H7 (cell line): ENCODE measurements at regions not wholly inside any gene's neighbourhood (a gene's known extent, or its start where the extent isn't known, plus 50 kb on each side); places are given as distances from the start of the nearest gene placed in this dataset.

Experiments
- DNase-seq: peaks from one replicate; pipeline ENCODE4 v3.0.0; 2012
- H3K27me3 ChIP-seq: 2 replicates; pipeline ENCODE4 v1.6.0; 2011; ENCODE audit warnings: mild to moderate bottlenecking, low read length; ENCODE audit not compliant: control insufficient read depth, insufficient read depth
- H3K36me3 ChIP-seq: replicated peaks from 2 replicates; pipeline ENCODE4 v1.5.1; 2011; ENCODE audit warnings: low read length; ENCODE audit not compliant: control insufficient read depth, insufficient read depth
- H3K4me3 ChIP-seq: 2 replicates; pipeline ENCODE4 v1.5.1; 2011; ENCODE audit warnings: low read depth, mild to moderate bottlenecking, control low read depth, low read length, moderate library complexity; ENCODE audit not compliant: insufficient read depth

DNA sequence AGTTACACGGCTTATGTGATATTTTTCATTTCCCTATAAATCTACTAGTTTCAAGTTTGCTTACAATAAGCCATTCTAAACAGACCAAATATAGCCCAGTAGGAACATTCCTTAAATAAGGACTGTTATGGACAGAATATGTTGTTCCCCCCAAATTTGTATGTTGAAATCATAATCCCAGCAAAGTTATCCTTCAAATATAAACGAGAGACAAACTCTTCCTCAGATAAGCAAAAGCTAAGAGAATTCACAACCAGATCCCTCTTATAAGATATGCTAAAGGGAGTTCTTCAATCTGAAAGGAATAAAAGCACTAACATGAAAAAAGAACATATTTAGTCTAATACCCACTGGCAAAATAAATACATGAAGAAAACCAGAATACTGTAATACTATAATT lies 795.5 kb upstream of the GJE1 start:
- Histone ChIP-seq H3K36me3 (no peaks in the 10 kb centered on the region), H3K4me3 (no peak overlapping the region), H3K27me3 (no peaks in the 10 kb centered on the region)
- no peak for DNase-seq

DNA sequence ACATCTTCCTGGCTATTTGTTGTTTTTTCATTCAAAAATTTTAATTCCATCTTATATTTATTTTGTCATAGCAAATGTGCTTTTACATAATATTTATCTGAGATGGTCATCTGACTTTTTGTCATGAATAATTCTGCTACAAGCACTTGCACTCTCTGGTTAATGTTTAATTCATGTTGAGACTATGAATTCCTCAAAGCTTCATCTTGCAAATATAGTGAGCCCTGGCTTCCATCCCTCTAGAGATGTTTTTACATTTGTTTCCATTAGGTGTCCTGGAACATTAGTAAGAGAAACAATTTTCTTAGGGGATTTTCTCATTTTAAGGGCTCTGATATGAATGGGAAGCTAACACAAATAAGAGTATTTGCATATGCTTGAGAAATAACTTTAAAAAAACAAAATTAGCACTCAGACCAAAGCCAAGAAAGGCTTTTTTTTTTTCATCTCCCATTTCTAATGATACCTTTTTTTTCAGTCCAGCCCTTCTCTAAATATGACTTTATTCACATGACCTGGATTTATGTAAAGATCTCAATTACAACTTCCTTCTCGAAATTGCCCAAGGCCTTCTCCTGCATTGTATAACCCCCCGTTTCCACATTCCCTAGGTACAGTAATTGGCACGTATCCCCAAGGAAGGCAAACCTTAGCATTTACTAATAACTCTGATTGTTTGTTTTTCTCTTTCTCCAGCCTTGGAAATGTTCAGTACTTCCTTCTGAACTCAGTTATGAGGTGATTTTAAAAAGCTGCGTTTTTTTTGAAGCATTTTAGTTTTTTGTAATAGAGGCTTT lies 797.0 kb upstream of the GJE1 start:
- no peak overlapping the region for H3K4me3 ChIP-seq
- H3K27me3 ChIP-seq: no peaks in the 10 kb centered on the region
- no peak for DNase-seq
- H3K36me3 ChIP-seq: no peaks in the 10 kb centered on the region

DNA sequence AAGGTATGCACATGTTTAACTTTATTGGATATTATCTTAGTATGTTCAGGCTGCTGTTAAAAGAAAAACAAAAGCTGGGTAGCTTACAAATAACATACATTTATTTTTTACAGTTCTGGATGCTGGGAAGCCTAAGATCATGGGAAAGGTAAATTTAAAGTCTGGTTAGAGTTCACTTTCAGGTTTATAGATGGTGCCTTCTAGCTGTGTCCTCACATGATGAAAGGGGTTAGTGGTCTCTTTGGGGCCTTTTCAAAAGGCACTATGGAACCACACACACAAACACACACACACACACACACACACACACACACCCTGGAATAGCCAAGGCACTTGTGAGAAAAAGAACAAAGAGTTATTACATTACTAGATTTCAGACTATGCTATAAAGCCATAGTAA lies 805.8 kb upstream of the GJE1 start:
- no peak overlapping the region for H3K4me3 ChIP-seq
- H3K27me3 ChIP-seq: no peaks in the 10 kb centered on the region
- no peak for DNase-seq
- H3K36me3 ChIP-seq: no peaks in the 10 kb centered on the region

DNA sequence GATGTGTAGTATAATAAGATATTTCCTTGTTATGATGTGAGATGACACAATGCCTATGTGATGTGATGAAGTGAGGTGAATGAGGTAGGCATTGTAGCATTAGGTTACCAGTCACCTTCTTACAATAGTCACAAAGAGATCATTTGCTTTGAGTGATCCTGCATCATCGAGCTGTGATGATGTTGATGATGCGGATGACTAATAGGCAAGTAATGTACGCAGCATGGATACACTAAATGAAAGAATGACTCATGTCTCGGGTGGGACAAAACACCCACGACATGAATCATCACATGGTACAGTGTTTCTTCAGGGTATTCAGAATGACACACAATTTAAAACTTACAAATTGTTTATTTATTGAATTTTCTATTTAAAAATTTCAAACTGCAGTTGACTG lies 806.3 kb upstream of the GJE1 start:
- no peaks in the 10 kb centered on the region for H3K36me3 ChIP-seq
- no peak for DNase-seq
- no peak overlapping the region for H3K4me3 ChIP-seq
- no peaks in the 10 kb centered on the region for H3K27me3 ChIP-seq

DNA sequence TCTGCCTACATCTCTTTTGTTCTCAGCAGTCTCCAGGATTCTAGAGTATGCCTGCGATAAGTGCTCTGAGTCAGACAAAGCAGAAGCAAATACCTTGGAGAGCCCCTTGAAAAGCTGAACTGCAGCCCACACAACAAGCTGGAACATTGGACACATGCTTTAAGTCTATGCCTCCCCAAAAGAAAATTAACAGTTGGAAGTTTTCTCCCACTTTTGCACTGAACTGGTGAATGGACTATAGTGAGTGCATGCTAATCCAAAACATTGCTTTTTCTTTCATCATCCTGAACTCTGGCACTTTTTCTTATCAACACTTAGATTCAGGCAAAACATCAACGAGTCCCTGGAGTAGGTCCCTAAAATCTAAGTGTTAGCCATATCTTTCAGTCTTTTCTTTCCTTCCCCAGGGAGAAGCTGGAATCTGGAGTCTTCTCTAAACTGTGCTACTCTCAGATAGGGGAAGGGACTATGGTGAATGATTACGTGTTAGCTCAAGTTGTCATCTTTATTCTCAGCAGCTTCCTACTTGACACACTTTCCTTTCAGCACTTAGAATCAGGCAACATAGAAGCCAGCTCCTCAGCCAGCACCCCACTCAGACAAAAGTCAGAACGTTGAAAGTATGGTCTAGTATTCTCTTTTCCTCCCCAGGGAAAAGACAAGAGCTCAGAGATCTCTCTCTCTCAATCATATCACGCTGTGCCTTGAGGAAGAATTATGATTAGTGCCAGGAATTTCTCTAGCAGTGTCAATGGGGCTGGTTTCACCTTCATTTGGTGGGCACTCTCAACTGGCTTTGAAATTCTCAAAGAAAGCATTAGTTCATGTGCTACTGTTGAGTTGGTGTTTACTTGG lies 811.0 kb upstream of the GJE1 start:
- no peaks in the 10 kb centered on the region for H3K27me3 ChIP-seq
- H3K36me3 ChIP-seq: no peaks in the 10 kb centered on the region
- no peak for DNase-seq
- H3K4me3 ChIP-seq: no peak overlapping the region

DNA sequence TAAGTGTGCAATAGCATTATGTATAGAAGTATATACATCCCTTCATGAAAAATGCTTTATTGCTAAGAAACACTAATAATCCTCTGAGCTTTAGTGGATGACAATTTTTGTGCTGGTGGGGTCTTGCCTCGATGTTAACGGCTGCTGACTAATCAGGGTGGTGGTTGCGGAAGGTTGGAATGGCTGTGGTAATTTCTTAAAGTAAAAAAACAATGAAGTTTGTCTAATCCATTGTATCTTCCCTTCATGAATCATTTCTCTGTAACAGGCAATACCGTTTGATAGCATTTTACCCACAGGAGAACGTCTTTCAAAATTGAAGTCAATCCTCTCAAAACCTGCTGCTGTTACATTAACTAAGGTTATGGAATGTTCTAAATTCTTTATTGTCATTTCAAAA lies 816.5 kb upstream of the GJE1 start:
- DNase-seq: no peak

DNA sequence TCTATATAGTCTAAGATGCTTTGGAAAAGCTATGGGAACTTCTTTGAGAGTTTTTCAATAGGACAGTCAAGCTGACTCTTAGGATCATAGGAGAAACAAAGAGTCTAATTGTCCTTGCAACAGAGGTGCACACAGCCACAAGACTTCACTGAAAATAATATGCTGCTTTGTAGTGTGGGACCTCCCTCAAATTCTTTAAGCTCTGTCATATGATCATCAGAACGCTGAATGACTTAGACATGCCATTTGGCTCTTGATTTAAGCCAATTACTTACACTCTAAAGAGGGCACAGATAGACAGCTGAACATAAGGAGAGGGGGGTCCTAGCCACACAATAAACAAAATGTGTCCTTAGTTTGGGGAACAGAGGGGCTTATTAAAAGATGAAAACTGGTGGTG lies 818.7 kb upstream of the GJE1 start:
- Histone ChIP-seq H3K4me3 (no peak overlapping the region), H3K36me3 (no peaks in the 10 kb centered on the region), H3K27me3 (no peaks in the 10 kb centered on the region)
- DNase-seq: no peak

More for the DNA sequence above, 816.5 kb upstream of the GJE1 start:
- Histone ChIP-seq H3K4me3 (no peak overlapping the region), H3K36me3 (no peaks in the 10 kb centered on the region), H3K27me3 (no peaks in the 10 kb centered on the region)

DNA sequence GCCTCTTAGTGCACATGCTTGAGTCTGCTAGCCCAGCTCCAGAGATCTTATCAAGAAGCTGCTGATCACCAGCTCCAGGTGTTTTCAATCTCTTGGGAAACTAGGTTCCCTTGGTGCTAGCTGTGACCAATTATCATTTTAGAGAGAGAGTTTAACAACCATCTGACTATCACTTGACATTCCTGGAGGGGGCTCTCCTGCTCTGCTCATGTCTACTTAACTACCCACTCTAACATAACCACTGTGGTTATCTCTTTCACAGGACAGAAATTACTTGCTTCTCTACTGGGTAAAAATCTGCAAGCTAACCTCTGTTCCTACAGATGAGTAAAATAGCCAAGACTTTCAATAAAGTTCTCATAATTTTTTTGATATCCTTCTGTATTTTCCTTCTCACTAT lies 823.4 kb upstream of the GJE1 start:
- Histone ChIP-seq H3K36me3 (no peaks in the 10 kb centered on the region), H3K4me3 (no peak overlapping the region), H3K27me3 (no peaks in the 10 kb centered on the region)
- no peak for DNase-seq

DNA sequence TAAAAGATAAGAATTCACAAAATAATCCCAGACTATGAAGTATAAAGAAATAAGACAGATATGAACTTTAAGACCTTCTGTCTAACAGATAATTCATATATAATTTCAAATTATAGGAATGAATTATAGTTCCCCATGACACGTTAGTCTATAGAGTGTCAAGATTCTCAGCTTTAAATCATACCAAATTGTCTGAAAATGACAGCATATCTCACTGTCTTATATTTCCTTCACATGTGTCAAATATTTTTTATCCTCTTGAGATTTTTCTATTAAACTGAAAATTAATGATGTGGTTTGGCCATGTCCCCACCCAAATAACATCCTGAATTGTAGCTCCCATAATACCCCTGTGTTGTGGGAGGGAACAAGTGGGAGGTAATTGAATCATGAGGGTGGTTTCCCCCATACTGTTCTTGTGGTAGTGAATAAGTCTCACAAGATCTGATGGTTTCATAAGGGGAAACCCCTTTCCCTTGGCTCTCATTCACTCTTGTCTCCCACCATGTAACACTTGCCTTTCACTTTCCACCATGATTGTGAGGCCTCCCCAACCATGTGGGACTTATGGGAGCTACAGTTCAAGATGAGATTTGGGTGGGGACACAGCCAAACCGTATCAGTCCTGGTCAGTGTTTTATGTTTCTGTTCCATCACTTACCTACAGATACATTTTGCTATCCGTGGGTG lies 825.3 kb upstream of the GJE1 start:
- Histone ChIP-seq H3K4me3 (no peak overlapping the region), H3K36me3 (no peaks in the 10 kb centered on the region), H3K27me3 (no peaks in the 10 kb centered on the region)
- DNase-seq: no peak

DNA sequence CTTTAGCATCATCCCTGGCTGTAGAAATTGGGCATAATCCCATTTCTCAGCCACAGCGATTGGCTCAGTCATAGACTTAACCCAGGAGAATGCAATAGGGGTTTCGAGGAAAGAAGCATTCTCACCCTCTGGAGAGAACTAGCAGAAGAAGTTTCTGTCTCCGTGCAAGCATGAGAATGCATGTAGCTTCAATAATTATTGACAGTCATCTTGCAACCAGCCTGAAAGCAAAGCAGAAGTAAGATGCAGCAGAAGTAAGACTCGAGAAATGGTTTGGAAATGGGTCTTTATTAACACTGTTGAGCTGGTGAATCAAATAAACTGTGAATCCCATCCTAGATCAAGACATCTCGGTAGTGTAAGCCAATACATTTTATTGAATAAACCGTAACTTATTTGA lies 828.8 kb upstream of the GJE1 start:
- DNase-seq: no peak
- Histone ChIP-seq H3K4me3 (no peak overlapping the region), H3K27me3 (no peaks in the 10 kb centered on the region), H3K36me3 (no peaks in the 10 kb centered on the region)

DNA sequence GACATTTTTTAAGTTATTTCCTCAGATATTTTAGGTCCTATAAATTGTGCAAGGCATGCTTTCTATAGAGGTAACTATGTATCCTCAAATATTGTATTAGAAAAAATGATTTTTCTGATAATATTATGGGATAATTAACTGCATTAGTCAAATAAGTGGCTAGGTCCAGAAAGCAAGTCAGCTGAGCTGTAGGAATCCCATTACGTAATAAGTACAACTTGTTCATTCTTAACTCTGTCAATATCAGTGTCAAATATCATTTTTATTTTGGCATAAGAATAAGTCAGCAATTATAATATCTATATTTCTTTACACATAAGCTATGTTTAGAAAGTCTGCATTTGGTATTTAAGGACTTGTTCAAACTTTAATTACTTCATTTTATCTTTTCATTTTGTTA lies 830.9 kb upstream of the GJE1 start:
- no peaks in the 10 kb centered on the region for H3K27me3 ChIP-seq
- no peaks in the 10 kb centered on the region for H3K36me3 ChIP-seq
- DNase-seq: no peak
- H3K4me3 ChIP-seq: no peak overlapping the region

DNA sequence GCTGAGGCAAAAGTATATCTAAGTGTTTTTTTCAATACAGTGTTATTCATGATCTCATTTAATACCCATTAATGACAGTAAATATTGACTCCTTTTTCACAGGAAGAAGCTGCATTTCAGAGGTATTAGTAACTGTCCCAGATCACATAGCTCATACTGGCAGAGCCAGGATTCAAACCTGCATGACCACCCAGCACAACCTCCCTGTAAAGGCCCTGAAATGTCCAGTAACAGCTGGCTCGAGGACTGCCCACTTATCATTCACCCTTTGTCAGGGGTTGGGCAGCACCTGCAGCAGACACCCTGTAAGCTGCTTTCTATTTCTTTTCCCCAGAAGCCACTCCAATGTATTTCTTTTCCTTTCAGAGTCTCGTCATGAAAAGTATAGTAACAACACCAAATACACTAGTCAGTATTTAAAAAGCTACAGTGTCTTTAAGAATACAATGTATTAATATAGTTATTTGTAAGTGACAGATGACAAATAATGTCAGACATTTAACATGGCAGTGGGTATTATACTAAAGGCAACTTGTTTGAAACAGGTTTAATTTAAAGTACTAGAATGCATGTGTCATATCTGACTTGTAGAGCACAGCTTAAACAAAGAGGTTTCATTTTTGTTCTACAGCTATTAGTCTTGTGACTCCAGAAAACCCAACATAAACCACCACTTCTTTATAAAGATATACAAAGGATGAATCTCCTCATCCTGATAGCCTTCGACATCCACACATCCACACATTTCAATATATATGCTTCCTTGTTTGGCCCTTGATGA lies 841.6 kb upstream of the GJE1 start:
- no peak overlapping the region for H3K4me3 ChIP-seq
- no peaks in the 10 kb centered on the region for H3K27me3 ChIP-seq
- DNase-seq: no peak
- H3K36me3 ChIP-seq: no peaks in the 10 kb centered on the region

DNA sequence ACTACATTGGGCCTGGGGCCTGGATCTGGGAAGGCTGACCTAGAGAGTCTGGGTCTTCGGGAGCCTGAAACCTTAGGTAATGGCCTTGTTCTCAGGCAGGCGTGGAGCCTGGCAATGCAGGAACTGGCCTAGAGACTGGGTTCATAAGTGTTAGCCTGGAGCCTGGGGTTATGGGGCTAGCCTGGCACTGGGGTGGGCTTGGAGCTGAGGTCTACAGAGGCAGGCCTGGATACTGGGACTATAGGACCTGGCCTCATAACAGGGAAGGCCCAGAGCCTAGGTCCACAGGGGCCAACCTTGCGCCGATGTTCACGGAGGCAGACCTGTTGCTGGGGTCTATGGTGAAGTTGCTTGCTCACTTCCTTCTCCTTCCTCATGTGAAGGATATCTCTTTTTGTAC lies 843.8 kb upstream of the GJE1 start:
- no peaks in the 10 kb centered on the region for H3K36me3 ChIP-seq
- H3K4me3 ChIP-seq: no peak overlapping the region
- H3K27me3 ChIP-seq: no peaks in the 10 kb centered on the region
- no peak for DNase-seq

DNA sequence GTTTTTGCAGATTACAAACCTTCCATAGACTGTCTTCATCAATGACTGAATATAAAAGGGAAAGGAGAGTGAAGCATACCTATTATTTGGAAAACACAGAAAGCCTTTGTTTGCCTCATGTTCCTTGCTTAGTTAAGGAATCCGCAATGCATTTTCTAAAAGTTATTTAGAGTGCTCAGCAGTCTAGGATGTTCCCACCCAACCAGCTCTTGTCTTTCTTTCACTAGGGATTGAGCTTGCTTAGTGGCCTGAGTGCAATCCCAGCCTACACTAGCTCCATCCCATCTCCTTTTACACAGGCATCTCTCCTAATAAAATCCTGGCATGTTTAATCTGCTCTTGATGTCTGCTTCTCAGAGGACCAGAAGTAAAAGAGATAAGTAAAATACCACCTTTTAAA lies 850.5 kb upstream of the GJE1 start:
- DNase-seq: no peak
- Histone ChIP-seq H3K4me3 (no peak overlapping the region), H3K27me3 (no peaks in the 10 kb centered on the region), H3K36me3 (no peaks in the 10 kb centered on the region)
